ENCODE measurements at regions not wholly inside any gene's neighbourhood (a gene's known extent, or its start where the extent isn't known, plus 50 kb on each side); places are given as distances from the start of the nearest gene placed in this dataset.

GRCh38 chr2:105600037-105600442 is 144.7 kb upstream of the NCK2 start:
- H3K27ac ChIP-seq (ENCODE audit: insufficient read depth, low read length): no peak overlapping the region
- no peaks in the 10 kb centered on the region for H3K4me1 ChIP-seq (ENCODE audit: control insufficient read depth, extremely low read depth, insufficient read depth, low read length)
- TF ChIP-seq CTCF (conservative IDR thresholded peaks at IDR 0.05 in 1 of 2, IDR thresholded peaks at IDR 0.05 in 1 of 2; ENCODE audit: low read depth in 1 of 2, low read length in 2 of 2) (no peak), EZH2 (IDR thresholded peaks at IDR 0.05; ENCODE audit: low read length, missing control alignments) (no peak)
- H2AFZ ChIP-seq (ENCODE audit: low read length): no peak overlapping the region
- no peaks in the 10 kb centered on the region for H3K27me3 ChIP-seq (ENCODE audit: control insufficient read depth, insufficient read depth, low read length)
- H3K4me2 ChIP-seq (ENCODE audit: extremely low read depth, insufficient read depth, low read length): no peak overlapping the region
- no peaks in the 10 kb centered on the region for H4K20me1 ChIP-seq (ENCODE audit: control insufficient read depth, extremely low read depth, insufficient read depth, low read length)
- no peaks in the 10 kb centered on the region for H3K79me2 ChIP-seq (ENCODE audit: control insufficient read depth, insufficient read depth, low read length)
- H3K9ac ChIP-seq (ENCODE audit: insufficient read depth, low read length): no peak overlapping the region
- H3K9me3 ChIP-seq (ENCODE audit: control insufficient read depth, insufficient read depth, low read depth, low read length): no peaks in the 10 kb centered on the region
- no peak overlapping the region for H3K4me3 ChIP-seq (replicated peaks in 1 of 4; ENCODE audit: control extremely low read depth in 1 of 4, insufficient read depth in 1 of 4, low read depth in 3 of 4, low read length in 4 of 4)
- H3K36me3 ChIP-seq (ENCODE audit: control insufficient read depth, insufficient read depth, low read length): no peaks in the 10 kb centered on the region
- no peak for DNase-seq (ENCODE audit: low read depth in 2 of 2)

GRCh38 chr2:105598829-105599698 is 145.6 kb upstream of the NCK2 start:
- Histone ChIP-seq H3K36me3 (ENCODE audit: control insufficient read depth, insufficient read depth, low read length) (no peaks in the 10 kb centered on the region), H3K9ac (ENCODE audit: insufficient read depth, low read length) (no peak overlapping the region), H3K27ac (ENCODE audit: insufficient read depth, low read length) (no peak overlapping the region), H3K4me1 (ENCODE audit: control insufficient read depth, extremely low read depth, insufficient read depth, low read length) (no peaks in the 10 kb centered on the region), H3K9me3 (ENCODE audit: control insufficient read depth, insufficient read depth, low read depth, low read length) (no peaks in the 10 kb centered on the region), H3K4me2 (ENCODE audit: extremely low read depth, insufficient read depth, low read length) (no peak overlapping the region), H3K27me3 (ENCODE audit: control insufficient read depth, insufficient read depth, low read length) (no peaks in the 10 kb centered on the region), H3K4me3 (replicated peaks in 1 of 4; ENCODE audit: control extremely low read depth in 1 of 4, insufficient read depth in 1 of 4, low read depth in 3 of 4, low read length in 4 of 4) (no peak overlapping the region), H4K20me1 (ENCODE audit: control insufficient read depth, extremely low read depth, insufficient read depth, low read length) (no peaks in the 10 kb centered on the region), H2AFZ (ENCODE audit: low read length) (no peak overlapping the region), H3K79me2 (ENCODE audit: control insufficient read depth, insufficient read depth, low read length) (no peaks in the 10 kb centered on the region)
- TF ChIP-seq CTCF (conservative IDR thresholded peaks at IDR 0.05 in 1 of 2, IDR thresholded peaks at IDR 0.05 in 1 of 2; ENCODE audit: low read depth in 1 of 2, low read length in 2 of 2): no peak
- no peak for TF ChIP-seq EZH2 (IDR thresholded peaks at IDR 0.05; ENCODE audit: low read length, missing control alignments)
- DNase-seq (ENCODE audit: low read depth in 2 of 2): no peak

- DNase-seq (ENCODE audit: low read depth in 2 of 2): peak in 1 of 2 donors; percentile 13
- H3K4me2 ChIP-seq (ENCODE audit: extremely low read depth, insufficient read depth, low read length): no peak overlapping the region
Measured at GRCh38 chr2:105597806-105598803, 146.6 kb upstream of the NCK2 start.

More at GRCh38 chr2:105597806-105598803, 146.6 kb upstream of the NCK2 start:
- Histone ChIP-seq H3K79me2 (ENCODE audit: control insufficient read depth, insufficient read depth, low read length) (no peaks in the 10 kb centered on the region), H3K4me3 (replicated peaks in 1 of 4; ENCODE audit: control extremely low read depth in 1 of 4, insufficient read depth in 1 of 4, low read depth in 3 of 4, low read length in 4 of 4) (no peak overlapping the region), H3K36me3 (ENCODE audit: control insufficient read depth, insufficient read depth, low read length) (no peaks in the 10 kb centered on the region), H4K20me1 (ENCODE audit: control insufficient read depth, extremely low read depth, insufficient read depth, low read length) (no peaks in the 10 kb centered on the region), H3K9ac (ENCODE audit: insufficient read depth, low read length) (no peak overlapping the region), H3K9me3 (ENCODE audit: control insufficient read depth, insufficient read depth, low read depth, low read length) (no peaks in the 10 kb centered on the region), H3K27me3 (ENCODE audit: control insufficient read depth, insufficient read depth, low read length) (no peaks in the 10 kb centered on the region), H3K4me1 (ENCODE audit: control insufficient read depth, extremely low read depth, insufficient read depth, low read length) (no peaks in the 10 kb centered on the region), H2AFZ (ENCODE audit: low read length) (peak overlapping the region; percentile 71), H3K27ac (ENCODE audit: insufficient read depth, low read length) (no peak overlapping the region)
- TF ChIP-seq EZH2 (IDR thresholded peaks at IDR 0.05; ENCODE audit: low read length, missing control alignments) (no peak), CTCF (conservative IDR thresholded peaks at IDR 0.05 in 1 of 2, IDR thresholded peaks at IDR 0.05 in 1 of 2; ENCODE audit: low read depth in 1 of 2, low read length in 2 of 2) (no peak)
